NOMO-1 treated with dmso at 0.1 percent for 144 hours (cell line): ENCODE measurements at regions not wholly inside any gene's neighbourhood (a gene's known extent, or its start where the extent isn't known, plus 50 kb on each side); places are given as distances from the start of the nearest gene placed in this dataset.
"Not testable (repeated sequence)": the region's sequence is repeated elsewhere in the genome, so short reads cannot be mapped to it uniquely, and the experiment has no call there.

ENCODE experiments used
- DNase-seq: peaks from one replicate; lab custom pipeline; 2025; ENCODE audit not compliant: unreplicated experiment; lab: John Stamatoyannopoulos, UW

DNA sequence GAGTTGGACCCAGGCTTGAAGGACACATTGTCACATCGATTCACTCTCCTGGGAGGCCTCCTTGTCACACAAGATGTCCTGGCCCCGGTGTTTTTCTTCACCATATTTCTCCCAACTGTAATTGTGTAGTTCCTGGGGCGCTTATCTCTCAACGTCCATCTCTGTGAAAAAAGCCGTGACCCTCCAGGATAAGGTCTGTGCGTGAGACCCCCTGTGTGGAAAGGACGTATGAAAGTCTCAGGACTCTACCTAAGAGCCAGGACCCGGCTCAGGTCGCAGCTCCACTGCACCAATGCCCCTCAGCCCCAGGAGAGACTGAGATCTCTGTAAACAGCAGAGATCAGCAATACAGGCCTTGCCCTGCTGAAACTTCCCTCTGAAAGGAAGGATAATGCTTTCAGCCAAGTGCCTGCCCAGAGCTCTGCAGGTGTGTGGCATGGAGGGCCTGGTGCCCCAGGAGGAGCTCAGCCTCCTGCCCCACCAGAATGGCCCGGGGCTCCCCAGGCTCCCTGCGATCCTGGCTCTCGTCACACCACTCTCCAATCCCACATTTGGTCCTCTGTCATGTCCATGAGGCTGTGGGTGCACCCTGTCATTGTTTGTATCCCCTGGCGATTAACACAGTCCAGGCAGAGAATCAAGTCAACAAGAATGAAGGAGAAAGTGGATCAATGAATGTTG lies 119.2 kb upstream of the TMEM45B start:
- no peak for DNase-seq

DNA sequence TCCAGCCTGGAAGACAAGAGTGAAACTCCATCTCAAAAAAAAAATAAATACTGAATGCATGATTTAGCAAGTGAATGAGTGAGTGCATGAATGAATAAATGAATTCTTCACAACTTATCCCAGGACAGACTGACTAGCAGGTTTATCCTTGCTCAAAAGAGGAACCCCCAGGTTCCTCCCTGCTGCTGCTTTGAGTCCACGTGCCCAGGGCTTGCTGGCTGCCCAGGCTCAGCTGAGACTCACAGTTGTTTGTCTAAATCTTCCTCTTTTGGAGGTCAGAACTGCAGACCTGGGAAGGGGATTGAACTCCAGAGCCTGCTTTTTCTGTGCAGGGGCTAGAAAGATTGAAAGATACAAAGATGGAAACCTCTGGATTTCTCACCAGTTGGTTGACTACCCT lies 117.4 kb upstream of the TMEM45B start:
- DNase-seq, result no peak

DNA sequence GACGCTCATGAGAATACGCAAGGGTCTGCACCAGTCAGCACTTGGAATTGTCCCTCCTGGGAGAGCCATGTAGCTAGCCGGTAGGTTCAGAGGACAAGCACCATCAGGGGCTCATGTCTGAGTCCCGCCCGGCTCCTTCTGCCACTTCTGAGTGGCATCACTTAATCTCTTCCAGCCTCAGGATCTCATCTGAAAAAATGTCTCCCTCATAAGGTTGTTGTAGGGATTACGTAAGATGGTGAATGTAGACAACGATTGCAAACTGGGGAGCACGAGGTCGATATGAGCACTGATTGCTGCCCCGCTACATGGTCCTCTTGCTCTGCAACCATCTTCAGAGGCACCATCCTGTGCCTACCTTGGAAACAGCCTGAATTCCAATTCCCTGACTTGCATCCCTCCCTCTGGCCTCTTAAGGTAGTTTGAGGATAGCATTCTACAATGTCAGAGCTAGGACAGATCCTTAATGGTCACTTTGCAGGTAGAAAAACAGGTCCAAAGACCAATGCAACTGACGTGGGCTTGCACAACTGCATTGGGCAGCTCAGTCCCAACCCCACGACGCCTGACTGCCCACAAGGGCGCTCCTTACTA lies 115.8 kb upstream of the TMEM45B start:
- no peak for DNase-seq

DNA sequence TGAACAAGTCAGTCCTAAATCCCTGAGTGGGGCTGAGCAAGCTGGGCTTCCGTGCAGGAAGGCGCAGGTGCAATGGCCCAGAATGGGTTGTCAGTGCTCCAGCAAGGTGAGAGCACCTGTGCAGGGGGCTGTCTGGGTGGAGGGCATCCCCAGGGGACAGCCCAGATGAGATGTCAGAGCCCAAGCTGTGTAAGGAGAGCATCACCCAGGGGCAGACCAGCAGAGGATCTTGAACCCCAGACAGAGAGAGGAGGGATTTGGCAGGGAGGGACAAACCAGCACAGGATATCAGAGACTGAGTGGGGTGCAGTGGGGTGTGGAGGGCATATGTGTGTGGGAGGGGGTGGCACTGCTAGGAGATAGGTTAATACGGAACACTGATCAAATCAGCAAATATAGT lies 114.9 kb upstream of the TMEM45B start:
- no peak for DNase-seq

- DNase-seq, result no peak
These were observed 113.9 kb upstream of the TMEM45B start for GRCh38 chr11:129701706-129702105.

GRCh38 chr11:129702410-129703398 lies 112.9 kb upstream of the TMEM45B start:
- no peak for DNase-seq

DNA sequence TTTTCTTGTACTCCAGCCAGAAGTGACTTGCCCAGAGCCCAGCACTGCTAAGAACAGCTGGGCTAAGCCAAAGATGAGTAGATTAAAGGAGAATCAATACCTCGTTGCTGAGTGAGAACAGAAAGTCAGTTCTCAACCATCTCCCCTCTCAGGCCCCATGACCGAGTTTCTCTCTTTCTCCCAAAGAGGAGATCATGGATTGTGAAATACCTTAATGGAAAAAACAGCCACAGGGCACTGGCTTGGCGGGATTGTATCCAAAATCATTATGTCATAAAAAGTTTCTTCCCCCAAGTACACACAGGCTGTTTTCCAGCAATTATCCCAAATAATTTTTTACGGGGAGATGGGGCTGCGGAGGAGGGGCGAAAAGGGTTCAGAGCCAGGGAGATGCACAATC lies 111.8 kb upstream of the TMEM45B start:
- DNase-seq, result no peak

DNA sequence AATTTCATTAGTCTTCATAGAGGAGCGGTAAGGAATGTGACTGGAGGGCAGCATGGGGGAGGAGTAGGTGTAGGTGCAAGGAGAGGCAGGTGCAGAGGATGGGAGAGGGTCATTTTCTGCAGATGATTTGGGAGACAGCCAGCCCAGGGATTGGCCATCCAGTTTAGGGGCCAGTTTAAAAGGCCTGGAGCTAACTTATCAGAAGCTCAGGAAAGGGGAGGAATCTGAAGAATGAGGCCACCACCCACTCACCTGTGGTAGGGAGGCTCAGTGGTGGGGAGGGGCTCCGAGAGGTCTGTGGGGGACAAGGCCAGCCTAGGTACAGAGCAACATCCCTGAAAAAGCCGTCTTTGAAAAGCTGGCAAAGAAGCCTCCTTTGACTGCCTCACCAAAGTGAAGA lies 110.8 kb upstream of the TMEM45B start:
- DNase-seq, result no peak

- DNase-seq, result no peak
These were observed 110.3 kb upstream of the TMEM45B start for GRCh38 chr11:129705341-129705740.

DNA sequence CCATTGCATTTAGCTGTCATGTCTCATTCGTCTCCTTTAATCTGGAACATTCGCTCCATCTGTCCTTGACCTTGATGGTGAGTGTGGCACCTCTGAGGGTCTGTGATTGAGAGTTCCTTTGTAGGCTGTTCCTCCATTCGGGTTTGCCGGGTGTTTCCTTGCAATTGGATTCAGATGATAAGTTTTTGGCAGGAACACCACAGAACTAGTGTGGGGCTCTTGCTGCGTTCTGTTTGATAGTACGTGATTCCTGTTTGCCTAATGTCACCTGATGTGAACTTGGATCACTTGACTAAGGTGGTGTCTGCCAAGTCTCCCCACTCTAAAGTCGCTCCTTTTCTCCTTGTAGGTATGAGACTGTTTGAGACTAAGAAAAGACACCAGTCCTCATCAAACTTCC lies 109.7 kb upstream of the TMEM45B start:
- DNase-seq, result no peak

DNA sequence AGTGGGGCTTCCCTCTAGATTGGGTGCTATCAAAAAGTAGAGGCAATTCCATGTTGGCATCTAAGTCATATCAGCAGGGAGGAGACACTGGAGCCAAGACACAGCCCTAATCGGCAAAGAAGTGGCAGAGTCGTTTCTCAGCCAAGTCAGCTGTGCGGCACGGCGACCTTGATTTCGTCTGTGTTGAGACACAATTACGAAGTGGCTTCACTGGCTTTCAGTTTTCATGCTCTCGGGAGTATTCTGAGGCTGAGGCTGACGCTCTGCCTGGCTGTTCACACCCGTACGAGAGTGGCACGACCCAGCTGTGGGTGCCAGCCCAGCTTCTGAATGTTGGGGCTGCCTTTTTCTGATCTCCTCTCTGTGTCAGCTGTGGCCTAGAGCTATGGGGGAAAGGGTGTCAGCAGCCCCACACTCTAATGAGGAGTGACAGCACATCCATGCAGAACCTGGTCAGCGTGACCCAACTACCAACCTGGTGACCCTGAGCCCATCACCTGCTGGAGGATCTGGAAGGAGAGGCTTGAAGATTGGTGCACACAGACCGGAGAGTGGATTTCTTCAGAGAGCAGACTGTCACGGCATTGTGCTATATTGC lies 105.7 kb upstream of the TMEM45B start:
- DNase-seq, result no peak

GRCh38 chr11:129710423-129710822 lies 105.2 kb upstream of the TMEM45B start:
- no peak for DNase-seq

DNA sequence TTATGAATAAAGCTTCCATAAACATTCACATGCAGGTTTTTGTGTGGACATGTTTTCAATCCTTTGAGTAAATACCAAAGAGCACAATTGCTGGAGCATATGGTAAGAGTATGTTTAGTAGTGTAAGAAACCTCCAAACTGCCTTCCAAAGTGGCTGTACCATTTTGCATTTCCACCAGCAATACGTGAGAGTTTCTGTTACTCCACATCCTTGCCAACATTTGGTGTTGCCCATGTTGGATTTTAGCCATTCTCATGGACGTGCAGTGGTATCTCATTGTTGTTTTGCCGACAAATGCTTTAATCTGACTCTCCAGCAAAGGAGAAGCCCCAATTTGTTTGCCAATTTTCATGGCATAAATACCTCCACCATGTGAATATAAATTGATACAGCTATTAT lies 103.9 kb upstream of the TMEM45B start:
- no peak for DNase-seq

DNA sequence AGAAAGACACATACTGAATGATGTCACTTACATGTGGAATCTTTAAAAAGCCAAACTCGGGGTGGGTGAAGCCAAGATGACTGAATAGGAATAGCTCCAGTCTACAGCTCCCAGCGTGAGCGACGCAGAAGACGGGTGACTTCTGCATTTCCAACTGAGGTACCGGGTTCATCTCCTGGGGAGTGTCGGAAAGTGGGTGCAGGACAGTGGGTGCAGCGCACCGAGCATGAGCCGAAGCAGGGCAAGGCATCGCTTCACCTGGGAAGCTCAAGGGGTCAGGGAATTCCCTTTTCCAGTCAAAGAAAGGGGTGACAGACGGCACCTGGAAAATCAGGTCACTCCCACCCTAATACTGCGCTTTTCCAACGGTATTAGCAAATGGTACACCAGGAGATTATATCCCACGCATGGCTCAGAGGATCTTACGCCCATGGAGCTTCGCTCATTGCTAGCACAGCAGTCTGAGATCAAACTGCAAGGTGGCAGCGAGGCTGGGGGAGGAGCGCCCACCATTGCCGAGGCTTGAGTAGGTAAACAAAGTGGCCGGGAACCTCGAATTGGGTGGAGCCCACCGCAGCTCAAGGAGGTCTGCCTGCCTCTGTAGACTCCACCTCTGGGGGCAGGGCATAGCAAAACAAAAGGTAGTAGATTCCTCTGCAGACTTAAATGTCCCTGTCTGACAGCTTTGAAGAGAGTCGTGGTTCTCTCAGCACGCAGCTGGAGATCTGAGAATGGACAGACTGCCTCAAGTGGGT lies 103.0 kb upstream of the TMEM45B start:
- DNase-seq, result not testable (repeated sequence)

DNA sequence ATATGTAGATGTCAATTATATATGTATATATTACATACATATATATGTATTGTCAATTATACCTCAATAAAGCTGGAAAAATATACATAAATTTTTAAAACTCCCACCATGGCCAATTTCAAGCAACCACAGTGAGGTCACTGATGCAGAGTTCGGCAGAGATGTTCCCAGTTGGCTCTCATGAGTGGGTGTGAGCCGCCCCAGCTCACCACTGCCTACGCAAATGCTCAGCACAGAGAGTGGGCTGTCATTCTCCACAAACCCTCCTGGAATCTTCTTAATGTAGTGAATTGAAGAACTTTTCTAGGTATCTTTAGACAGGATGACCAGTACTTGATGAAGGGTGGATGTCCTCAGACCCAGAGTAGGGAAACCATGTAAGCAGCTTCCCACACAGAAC lies 96.6 kb upstream of the TMEM45B start:
- DNase-seq, result no peak

- no peak for DNase-seq
These were observed 95.5 kb upstream of the TMEM45B start for GRCh38 chr11:129720156-129720555.

- DNase-seq, result no peak
These were observed 94.7 kb upstream of the TMEM45B start for GRCh38 chr11:129720994-129721393.

GRCh38 chr11:129721685-129722084 lies 94.0 kb upstream of the TMEM45B start:
- no peak for DNase-seq

GRCh38 chr11:129722529-129722928 lies 93.1 kb upstream of the TMEM45B start:
- DNase-seq, result no peak

- no peak for DNase-seq
These were observed 92.4 kb upstream of the TMEM45B start for GRCh38 chr11:129723146-129723760.
